ENCODE measurements at regions not wholly inside any gene's neighbourhood (a gene's known extent, or its start where the extent isn't known, plus 50 kb on each side); places are given as distances from the start of the nearest gene placed in this dataset.

- no peak for DNase-seq
Observed at GRCh38 chr11:70005107-70005818, 72.9 kb upstream of the ANO1 start.

GRCh38 chr11:70007796-70008195, 70.3 kb upstream of the ANO1 start:
- DNase-seq = no peak

GRCh38 chr11:70010774-70011173, 67.3 kb upstream of the ANO1 start:
- DNase-seq = no peak

- no peak for DNase-seq
Observed at GRCh38 chr11:70012134-70012733, 65.9 kb upstream of the ANO1 start.

GRCh38 chr11:70014291-70014690, 63.8 kb upstream of the ANO1 start:
- no peak for DNase-seq

GRCh38 chr11:70016666-70017367, 61.3 kb upstream of the ANO1 start:
- no peak for DNase-seq

- DNase-seq = no peak
Observed at GRCh38 chr11:70018816-70019215, 59.3 kb upstream of the ANO1 start.

GRCh38 chr11:70019576-70020011, 58.5 kb upstream of the ANO1 start:
- no peak for DNase-seq

GRCh38 chr11:70020336-70021214, 57.5 kb upstream of the ANO1 start:
- DNase-seq = no peak

- DNase-seq = no peak
Observed at GRCh38 chr11:70021586-70021985, 56.5 kb upstream of the ANO1 start.

GRCh38 chr11:70024036-70024772, 53.9 kb upstream of the ANO1 start:
- DNase-seq = no peak

- no peak for DNase-seq
Observed at GRCh38 chr11:70024773-70025045, 53.4 kb upstream of the ANO1 start.

- no peak for DNase-seq
Observed at GRCh38 chr11:70025308-70025707, 52.8 kb upstream of the ANO1 start.

- no peak for DNase-seq
Observed at GRCh38 chr11:70026012-70026411, 52.1 kb upstream of the ANO1 start.

GRCh38 chr11:70026726-70027125, 51.4 kb upstream of the ANO1 start:
- DNase-seq = no peak

- DNase-seq = no peak
Observed at GRCh38 chr11:70027451-70027850, 50.7 kb upstream of the ANO1 start.

- DNase-seq = no peak
Observed at GRCh38 chr11:70028147-70028855, 49.8 kb upstream of the ANO1 start.

All from NCI-H2081 (cell line).